Natural killer cell (primary cell): ENCODE measurements at regions not wholly inside any gene's neighbourhood (a gene's known extent, or its start where the extent isn't known, plus 50 kb on each side); places are given as distances from the start of the nearest gene placed in this dataset.

Source experiments
- ATAC-seq, 3 donors: fragments of 150-1000 bp in 2 of 3; fragments of 200-7000 bp in 1 of 3; cut with Tn5 transposase; 1 replicate in 1 of 3; 2 replicates in 2 of 3; pipeline ENCODE4 v1.10.0; 2021; ENCODE audit warnings: mild to moderate bottlenecking in 2 of 3, moderate library complexity in 2 of 3
- DNase-seq, 2 donors: peaks; one replicate each; pipeline versions ENCODE4 v3.0.0 to v3.0.0-alpha.2; 2013 to 2021; ENCODE audit warnings: mixed read lengths in 1 of 2
- H3K27ac ChIP-seq: one replicate; pipeline ENCODE4 v1.5.1; 2013; ENCODE audit warnings: mild to moderate bottlenecking, low read length
- H3K27me3 ChIP-seq: one replicate; pipeline ENCODE4 v1.6.1; 2013; ENCODE audit warnings: low read length; ENCODE audit not compliant: control insufficient read depth, insufficient read depth
- H3K36me3 ChIP-seq: one replicate; pipeline ENCODE4 v1.6.1; 2013; ENCODE audit warnings: low read length; ENCODE audit not compliant: control insufficient read depth, insufficient read depth
- H3K4me1 ChIP-seq: one replicate; pipeline ENCODE4 v1.6.1; 2013; ENCODE audit warnings: low read length; ENCODE audit not compliant: control insufficient read depth, insufficient read depth
- H3K4me3 ChIP-seq: one replicate; pipeline ENCODE4 v1.5.1; 2013; ENCODE audit warnings: low read length
- H3K9me3 ChIP-seq: one replicate; pipeline ENCODE4 v1.6.1; 2013; ENCODE audit warnings: low read length; ENCODE audit not compliant: control insufficient read depth, insufficient read depth
- H3K27ac Mint-ChIP-seq, 2 donors: one replicate each; pipeline ENCODE4 v1.8.0; 2022; ENCODE audit warnings: mild to moderate bottlenecking in 2 of 2, mixed read lengths in 2 of 2, moderate library complexity in 1 of 2
- H3K27me3 Mint-ChIP-seq, 2 donors: one replicate each; pipeline ENCODE4 v1.8.0; 2022; ENCODE audit warnings: low read depth in 2 of 2, mixed read lengths in 2 of 2
- H3K36me3 Mint-ChIP-seq: one replicate; pipeline ENCODE4 v1.8.0; 2022; ENCODE audit warnings: mixed read lengths
- H3K4me1 Mint-ChIP-seq, 2 donors: one replicate each; pipeline ENCODE4 v1.8.0; 2022; ENCODE audit warnings: mixed read lengths in 2 of 2
- H3K4me3 Mint-ChIP-seq: one replicate; pipeline ENCODE4 v1.8.0; 2022; ENCODE audit warnings: mild to moderate bottlenecking, moderate library complexity, mixed read lengths
- H3K9me3 Mint-ChIP-seq, 2 donors: one replicate each; pipeline ENCODE4 v1.8.0; 2022; ENCODE audit warnings: mixed read lengths in 2 of 2
- WGBS: methylation state at CpG from one replicate; pipeline ENCODE4 v1.1.7; 2013; ENCODE audit warnings: missing lambda C conversion rate; ENCODE audit not compliant: insufficient coverage; 5-methylcytosine and 5-hydroxymethylcytosine counted together
- intact Hi-C: fragments of 100-400 bp; cut with micrococcal nuclease; formaldehyde crosslinking; loops from one replicate; pipeline ENCODE4 v1.14.2; 2022
- TF ChIP-seq, protein P1 (sequence below): fragments of 200-600 bp; IDR thresholded peaks from one replicate; pipeline ENCODE4 v1.8.0; 2022; ENCODE audit warnings: antibody characterized with exemption

DNA sequence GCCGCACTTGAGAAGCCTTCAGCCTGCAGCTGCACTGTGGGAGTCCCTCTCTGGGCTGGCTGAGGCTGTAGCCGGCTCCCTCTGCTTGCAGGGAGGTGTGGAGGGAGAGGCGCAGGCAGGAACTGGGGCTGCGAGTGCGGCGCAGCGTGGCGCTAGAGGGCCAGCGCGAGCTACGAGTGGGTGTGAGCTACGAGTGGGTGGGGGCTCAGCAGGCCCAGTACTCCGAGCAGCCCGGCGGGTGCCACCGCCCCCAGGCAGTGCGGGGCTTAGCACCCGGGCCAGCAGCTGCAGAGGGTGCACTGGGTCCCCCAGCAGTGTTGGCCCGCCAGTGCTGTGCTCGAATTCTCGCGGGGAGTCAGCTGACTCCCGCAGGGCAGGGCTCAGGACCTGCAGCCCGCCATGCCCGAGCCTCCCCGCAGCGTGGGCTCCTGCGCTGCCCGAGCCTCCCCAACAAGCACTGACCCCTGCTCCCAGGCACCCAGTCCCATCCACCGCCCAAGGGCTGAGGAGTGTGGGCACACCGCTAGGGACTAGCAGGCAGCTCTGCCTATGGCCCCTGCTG is 1620.1 kb downstream of the BRINP3 start:
- Mint-ChIP-seq H3K27me3 (no peaks in the 10 kb centered on the region), H3K36me3 (peaks cover 7% of the 10 kb centered on the region), H3K4me1 (no peaks in the 10 kb centered on the region), H3K4me3 (no peak overlapping the region), H3K27ac (no peak overlapping the region), H3K9me3 (peaks cover 11 to 18% of the 10 kb centered on the region in 2 donors)
- no peak overlapping the region for H3K27ac ChIP-seq
- no peaks in the 10 kb centered on the region for H3K27me3 ChIP-seq
- intact Hi-C loops, result no loop called here
- H3K4me1 ChIP-seq, result no peaks in the 10 kb centered on the region
- peaks cover 16% of the 10 kb centered on the region for H3K9me3 ChIP-seq
- TF ChIP-seq, protein P1, sequence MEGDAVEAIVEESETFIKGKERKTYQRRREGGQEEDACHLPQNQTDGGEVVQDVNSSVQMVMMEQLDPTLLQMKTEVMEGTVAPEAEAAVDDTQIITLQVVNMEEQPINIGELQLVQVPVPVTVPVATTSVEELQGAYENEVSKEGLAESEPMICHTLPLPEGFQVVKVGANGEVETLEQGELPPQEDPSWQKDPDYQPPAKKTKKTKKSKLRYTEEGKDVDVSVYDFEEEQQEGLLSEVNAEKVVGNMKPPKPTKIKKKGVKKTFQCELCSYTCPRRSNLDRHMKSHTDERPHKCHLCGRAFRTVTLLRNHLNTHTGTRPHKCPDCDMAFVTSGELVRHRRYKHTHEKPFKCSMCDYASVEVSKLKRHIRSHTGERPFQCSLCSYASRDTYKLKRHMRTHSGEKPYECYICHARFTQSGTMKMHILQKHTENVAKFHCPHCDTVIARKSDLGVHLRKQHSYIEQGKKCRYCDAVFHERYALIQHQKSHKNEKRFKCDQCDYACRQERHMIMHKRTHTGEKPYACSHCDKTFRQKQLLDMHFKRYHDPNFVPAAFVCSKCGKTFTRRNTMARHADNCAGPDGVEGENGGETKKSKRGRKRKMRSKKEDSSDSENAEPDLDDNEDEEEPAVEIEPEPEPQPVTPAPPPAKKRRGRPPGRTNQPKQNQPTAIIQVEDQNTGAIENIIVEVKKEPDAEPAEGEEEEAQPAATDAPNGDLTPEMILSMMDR, result no peak
- DNase-seq (no peak), ATAC-seq (no peak)
- no peak overlapping the region for H3K4me3 ChIP-seq
- no peaks in the 10 kb centered on the region for H3K36me3 ChIP-seq
- 93% methylated on average over 31 of the region's 31 CpGs for WGBS

DNA sequence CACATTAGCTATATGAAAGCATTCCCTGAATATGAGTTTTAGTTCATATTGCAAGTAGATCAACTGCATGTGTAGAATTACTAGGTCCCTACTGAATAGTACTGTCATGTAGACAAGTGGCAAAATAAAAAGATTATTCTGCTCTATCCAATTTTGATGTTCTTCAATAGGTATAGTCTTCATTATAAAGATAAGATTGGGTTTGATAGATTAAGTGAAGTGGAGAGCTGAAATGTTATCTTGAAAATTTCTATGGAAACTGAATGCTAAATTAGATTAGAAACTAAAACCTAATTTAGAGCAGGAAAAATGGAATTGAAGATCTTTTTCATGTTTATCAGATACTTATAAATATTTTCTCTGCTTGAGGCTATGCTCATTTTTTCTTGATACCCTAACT is 1610.0 kb downstream of the BRINP3 start:
- Histone ChIP-seq H3K27ac (no peak overlapping the region), H3K4me3 (no peak overlapping the region), H3K36me3 (no peaks in the 10 kb centered on the region), H3K9me3 (peaks cover 9% of the 10 kb centered on the region), H3K27me3 (no peaks in the 10 kb centered on the region), H3K4me1 (no peaks in the 10 kb centered on the region)
- H3K36me3 Mint-ChIP-seq, result peaks cover 8% of the 10 kb centered on the region
- TF ChIP-seq, protein P1, result no peak
- peaks cover 12 to 23% of the 10 kb centered on the region in 2 donors for H3K9me3 Mint-ChIP-seq
- H3K27me3 Mint-ChIP-seq, result no peaks in the 10 kb centered on the region
- DNase-seq (no peak), ATAC-seq (no peak)
- H3K4me1 Mint-ChIP-seq, result no peaks in the 10 kb centered on the region
- intact Hi-C loops, result no loop called here
- no peak overlapping the region for H3K4me3 Mint-ChIP-seq
- H3K27ac Mint-ChIP-seq, result no peak overlapping the region

DNA sequence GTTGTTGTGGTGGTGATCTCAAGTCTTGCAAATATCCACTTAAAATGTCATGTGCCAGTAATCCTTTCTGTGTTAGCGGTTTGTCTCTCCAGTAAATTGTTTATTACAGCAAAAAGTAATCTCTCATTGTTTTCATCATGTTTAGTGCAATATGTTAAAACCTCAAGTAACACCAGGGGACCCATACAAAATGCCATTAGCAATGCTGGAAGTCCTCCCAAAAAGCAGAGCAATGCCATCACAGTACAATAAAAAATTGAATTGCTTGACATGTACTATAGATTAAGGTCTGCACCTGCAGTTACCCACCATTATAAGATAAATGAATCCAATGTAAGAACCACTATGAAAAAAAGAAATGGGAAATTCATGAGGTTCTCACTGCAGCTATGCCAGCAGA is 1606.5 kb downstream of the BRINP3 start:
- Mint-ChIP-seq H3K9me3 (peaks cover 6 to 9% of the 10 kb centered on the region in 2 donors), H3K4me3 (no peak overlapping the region), H3K4me1 (no peaks in the 10 kb centered on the region), H3K36me3 (peaks cover 8% of the 10 kb centered on the region), H3K27ac (no peak overlapping the region), H3K27me3 (no peaks in the 10 kb centered on the region)
- intact Hi-C loops, result no loop called here
- DNase-seq (no peak), ATAC-seq (no peak)
- Histone ChIP-seq H3K27me3 (no peaks in the 10 kb centered on the region), H3K9me3 (peaks cover 10% of the 10 kb centered on the region), H3K4me1 (no peaks in the 10 kb centered on the region), H3K4me3 (no peak overlapping the region), H3K27ac (no peak overlapping the region), H3K36me3 (no peaks in the 10 kb centered on the region)
- TF ChIP-seq, protein P1, result no peak
- WGBS, result 100% methylated on average over 1 of the region's 1 CpG

DNA sequence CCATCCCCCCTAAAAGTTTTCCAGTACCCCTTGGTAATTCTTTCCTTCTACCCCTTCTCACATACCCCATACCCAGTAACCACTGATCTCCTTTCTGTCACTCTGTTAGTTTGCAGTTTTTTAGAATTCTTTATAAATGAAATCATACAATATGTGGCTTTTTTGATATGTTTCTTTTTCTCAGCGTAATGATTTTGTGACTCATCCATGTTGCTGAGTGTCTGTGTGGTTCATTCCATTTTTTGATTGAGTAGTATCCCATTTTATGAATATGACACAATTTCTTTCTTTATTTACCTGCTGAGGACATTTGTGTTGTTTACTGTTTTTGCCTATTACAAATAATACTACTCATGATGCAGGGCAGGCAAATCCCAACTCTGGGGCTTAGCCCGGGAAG is 1605.3 kb downstream of the BRINP3 start:
- Histone ChIP-seq H3K4me1 (no peaks in the 10 kb centered on the region), H3K36me3 (no peaks in the 10 kb centered on the region), H3K27ac (no peak overlapping the region), H3K4me3 (no peak overlapping the region), H3K9me3 (peaks cover 8% of the 10 kb centered on the region), H3K27me3 (no peaks in the 10 kb centered on the region)
- ATAC-seq (no peak), DNase-seq (no peak)
- Mint-ChIP-seq H3K36me3 (peaks cover 8% of the 10 kb centered on the region), H3K27me3 (no peaks in the 10 kb centered on the region), H3K9me3 (peaks cover 4 to 12% of the 10 kb centered on the region in 2 donors), H3K4me1 (no peaks in the 10 kb centered on the region), H3K27ac (no peak overlapping the region), H3K4me3 (no peak overlapping the region)
- intact Hi-C loops, result no loop called here
- no CpG with 5 or more reads among the region's 2 CpGs for WGBS
- TF ChIP-seq, protein P1, result no peak
